ENCODE measurements at regions not wholly inside any gene's neighbourhood (a gene's known extent, or its start where the extent isn't known, plus 50 kb on each side); places are given as distances from the start of the nearest gene placed in this dataset.

GRCh38 chr14:65237023-65237814, 134.9 kb upstream of the MAX start:
- H3K27ac ChIP-seq: no peak overlapping the region
- no peaks in the 10 kb centered on the region for H3K36me3 ChIP-seq
- H3K27me3 ChIP-seq (replicated peaks; ENCODE audit: insufficient read depth): no peaks in the 10 kb centered on the region
- no peaks in the 10 kb centered on the region for H3K9me3 ChIP-seq
- TF ChIP-seq CTCF (IDR thresholded peaks at IDR 0.05): no peak
- no peaks in the 10 kb centered on the region for H3K4me1 ChIP-seq (ENCODE audit: control insufficient read depth in 1 of 2, low read depth in 2 of 2)
- no peak for DNase-seq (ENCODE audit: low spot score)
- no peak for ATAC-seq (ENCODE audit: insufficient number of reproducible peaks, low FRiP score, low read depth)
- no peak overlapping the region for H3K4me3 ChIP-seq

GRCh38 chr14:65237941-65238340, 135.6 kb upstream of the MAX start:
- Histone ChIP-seq H3K4me3 (no peak overlapping the region), H3K9me3 (no peaks in the 10 kb centered on the region), H3K36me3 (no peaks in the 10 kb centered on the region), H3K4me1 (ENCODE audit: control insufficient read depth in 1 of 2, low read depth in 2 of 2) (no peaks in the 10 kb centered on the region), H3K27me3 (replicated peaks; ENCODE audit: insufficient read depth) (no peaks in the 10 kb centered on the region), H3K27ac (no peak overlapping the region)
- no peak for DNase-seq (ENCODE audit: low spot score)
- no peak for TF ChIP-seq CTCF (IDR thresholded peaks at IDR 0.05)
- no peak for ATAC-seq (ENCODE audit: insufficient number of reproducible peaks, low FRiP score, low read depth)

GRCh38 chr14:65238456-65238855, 136.1 kb upstream of the MAX start:
- no peak for TF ChIP-seq CTCF (IDR thresholded peaks at IDR 0.05)
- Histone ChIP-seq H3K27me3 (replicated peaks; ENCODE audit: insufficient read depth) (no peaks in the 10 kb centered on the region), H3K36me3 (no peaks in the 10 kb centered on the region), H3K27ac (no peak overlapping the region), H3K9me3 (no peaks in the 10 kb centered on the region), H3K4me1 (ENCODE audit: control insufficient read depth in 1 of 2, low read depth in 2 of 2) (no peaks in the 10 kb centered on the region), H3K4me3 (no peak overlapping the region)
- DNase-seq (ENCODE audit: low spot score): no peak
- no peak for ATAC-seq (ENCODE audit: insufficient number of reproducible peaks, low FRiP score, low read depth)

- no peak overlapping the region for H3K27ac ChIP-seq
- no peaks in the 10 kb centered on the region for H3K9me3 ChIP-seq
- ATAC-seq (ENCODE audit: insufficient number of reproducible peaks, low FRiP score, low read depth): no peak
- no peaks in the 10 kb centered on the region for H3K27me3 ChIP-seq (replicated peaks; ENCODE audit: insufficient read depth)
- H3K4me3 ChIP-seq: no peak overlapping the region
- H3K4me1 ChIP-seq (ENCODE audit: control insufficient read depth in 1 of 2, low read depth in 2 of 2): no peaks in the 10 kb centered on the region
- no peaks in the 10 kb centered on the region for H3K36me3 ChIP-seq
- no peak for DNase-seq (ENCODE audit: low spot score)
- TF ChIP-seq CTCF (IDR thresholded peaks at IDR 0.05): no peak
Observed at GRCh38 chr14:65239143-65239937, 137.0 kb upstream of the MAX start.

GRCh38 chr14:65239938-65240296, 137.6 kb upstream of the MAX start:
- Histone ChIP-seq H3K27ac (no peak overlapping the region), H3K4me1 (ENCODE audit: control insufficient read depth in 1 of 2, low read depth in 2 of 2) (no peaks in the 10 kb centered on the region), H3K36me3 (no peaks in the 10 kb centered on the region), H3K9me3 (no peaks in the 10 kb centered on the region), H3K27me3 (replicated peaks; ENCODE audit: insufficient read depth) (no peaks in the 10 kb centered on the region), H3K4me3 (no peak overlapping the region)
- no peak for TF ChIP-seq CTCF (IDR thresholded peaks at IDR 0.05)
- ATAC-seq (ENCODE audit: insufficient number of reproducible peaks, low FRiP score, low read depth) (no peak), DNase-seq (ENCODE audit: low spot score) (no peak)
